HG03565 (cell line): ENCODE measurements at regions not wholly inside any gene's neighbourhood (a gene's known extent, or its start where the extent isn't known, plus 50 kb on each side); places are given as distances from the start of the nearest gene placed in this dataset.
"Not testable (repeated sequence)": the region's sequence is repeated elsewhere in the genome, so short reads cannot be mapped to it uniquely, and the experiment has no call there.

Experiments
- ATAC-seq: cut with Tn5 transposase; IDR thresholded peaks from one replicate; pipeline ENCODE4 v1.9.1; 2021; ENCODE audit warnings: mild to moderate bottlenecking, moderate library complexity; ENCODE audit not compliant: unreplicated experiment

DNA sequence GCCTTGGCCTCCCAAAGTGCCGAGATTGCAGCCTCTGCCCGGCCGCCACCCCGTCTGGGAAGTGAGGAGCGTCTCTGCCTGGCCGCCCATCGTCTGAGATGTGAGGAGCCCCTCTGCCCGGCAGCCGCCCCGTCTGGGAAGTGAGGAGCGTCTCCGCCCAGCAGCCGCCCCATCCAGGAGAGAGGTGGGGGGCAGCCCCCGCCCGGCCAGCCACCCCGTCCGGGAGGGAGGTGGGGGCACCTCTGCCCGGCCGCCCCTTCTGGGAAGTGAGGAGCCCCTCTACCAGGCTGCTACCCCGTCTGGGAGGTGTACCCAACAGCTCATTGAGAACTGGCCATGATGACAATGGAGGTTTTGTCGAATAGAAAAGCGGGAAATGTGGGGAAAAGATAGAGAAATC lies 1530.9 kb downstream of the REEP3 start:
- not testable (repeated sequence) for ATAC-seq

DNA sequence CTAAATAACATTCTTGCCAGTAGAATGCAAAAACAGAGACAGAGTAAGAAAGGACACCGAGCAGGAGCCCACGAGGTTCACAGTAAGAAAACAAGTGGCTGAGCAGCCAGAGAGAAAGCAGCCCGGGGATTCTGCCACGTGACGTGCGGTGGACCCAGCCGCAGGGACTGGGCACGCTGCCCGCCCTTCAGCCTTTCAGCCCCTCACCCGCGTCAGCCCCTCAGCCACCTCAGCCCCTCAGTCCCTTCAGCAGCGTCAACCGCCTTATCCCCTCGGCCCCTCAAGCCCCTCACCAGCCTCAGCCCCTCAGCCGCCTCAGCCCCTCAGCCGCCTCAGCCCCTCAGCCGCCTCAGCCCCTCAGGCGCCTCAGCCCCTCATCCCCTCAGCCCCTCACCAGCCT lies 1532.2 kb downstream of the REEP3 start:
- ATAC-seq: not testable (repeated sequence)

DNA sequence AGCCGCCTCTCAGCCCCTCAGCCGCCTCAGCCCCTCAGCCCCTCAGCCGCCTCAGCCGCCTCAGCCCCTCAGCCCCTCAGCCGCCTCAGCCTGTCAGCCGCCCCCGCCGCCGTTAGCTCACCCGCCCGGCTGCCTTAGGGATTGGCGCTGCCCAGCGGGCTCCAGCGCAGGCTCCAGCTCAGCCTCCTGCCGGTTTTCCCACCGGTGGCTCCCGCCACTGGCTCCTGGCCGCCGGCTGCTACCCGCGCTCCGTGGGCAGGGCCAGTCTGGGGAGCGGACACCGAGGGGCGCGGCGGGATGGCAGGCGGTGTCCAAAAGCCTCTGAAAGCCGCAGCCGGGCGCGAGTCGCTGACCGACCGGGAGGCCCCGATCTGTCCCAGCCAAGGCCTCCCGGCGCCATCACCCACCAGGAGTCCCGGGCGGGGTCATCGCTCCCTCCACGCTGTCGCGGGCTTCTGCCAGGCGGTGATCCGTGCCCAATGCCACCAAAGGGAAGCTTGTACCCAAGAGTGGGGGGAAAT lies 1532.7 kb downstream of the REEP3 start:
- ATAC-seq: not testable (repeated sequence)

DNA sequence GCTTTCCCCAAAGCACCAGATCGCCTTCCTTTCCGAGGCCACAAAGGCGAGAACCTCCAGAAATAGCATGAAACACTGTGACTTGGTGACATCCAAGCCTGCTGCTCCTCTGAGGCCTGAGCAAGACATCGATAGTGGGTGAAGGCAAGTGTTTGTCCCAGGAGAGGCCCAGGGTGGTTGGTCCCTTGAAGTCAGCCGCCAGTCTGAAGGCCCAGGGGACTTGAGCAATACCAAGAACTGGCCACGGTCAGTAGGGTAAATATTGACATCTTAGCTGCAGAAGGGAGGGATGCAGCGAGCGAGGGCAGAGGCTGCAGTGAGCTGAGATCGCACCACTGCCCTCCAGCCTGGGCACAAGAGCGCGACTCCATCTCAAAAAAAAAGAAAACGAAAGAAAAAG lies 1533.5 kb downstream of the REEP3 start:
- ATAC-seq: not testable (repeated sequence)

DNA sequence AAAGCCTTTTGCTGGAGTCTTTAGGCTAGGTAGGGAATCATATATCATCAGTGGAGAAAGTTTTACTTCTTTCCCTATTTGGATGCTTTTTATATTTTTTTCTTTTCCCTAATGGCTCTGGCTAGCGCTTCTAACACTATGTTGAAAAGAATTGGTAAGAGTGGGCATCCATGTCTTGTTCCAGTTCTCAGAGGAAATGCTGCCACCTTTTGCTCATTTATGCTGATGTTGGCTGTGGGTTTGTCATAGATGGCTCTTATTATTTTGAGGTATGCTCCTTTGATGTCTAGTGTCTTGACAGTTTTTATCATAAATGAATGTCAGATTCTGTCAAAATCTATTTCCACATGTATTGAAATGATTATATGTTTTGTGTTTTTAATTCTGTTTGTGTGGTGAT lies 1544.1 kb downstream of the REEP3 start:
- ATAC-seq: no peak

DNA sequence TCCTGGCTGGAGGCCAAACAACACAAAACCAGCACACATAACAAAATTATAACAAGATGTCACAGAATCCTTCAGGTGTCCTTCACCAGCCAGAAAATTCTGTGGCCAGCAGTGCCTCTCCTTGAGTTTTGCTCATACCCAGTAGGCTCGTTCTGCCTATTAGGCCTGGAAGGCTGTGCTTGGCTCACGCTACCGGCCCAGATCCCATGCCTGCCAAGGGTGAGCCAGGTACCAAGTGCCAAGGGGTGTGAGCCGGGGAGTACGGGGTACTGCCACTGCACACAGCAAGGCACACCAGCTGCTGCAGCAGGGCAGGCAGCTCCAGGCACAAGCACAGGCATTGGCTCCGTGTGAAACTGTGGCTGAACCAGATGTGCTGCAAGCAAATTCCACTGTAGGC lies 1562.0 kb downstream of the REEP3 start:
- ATAC-seq: no peak

DNA sequence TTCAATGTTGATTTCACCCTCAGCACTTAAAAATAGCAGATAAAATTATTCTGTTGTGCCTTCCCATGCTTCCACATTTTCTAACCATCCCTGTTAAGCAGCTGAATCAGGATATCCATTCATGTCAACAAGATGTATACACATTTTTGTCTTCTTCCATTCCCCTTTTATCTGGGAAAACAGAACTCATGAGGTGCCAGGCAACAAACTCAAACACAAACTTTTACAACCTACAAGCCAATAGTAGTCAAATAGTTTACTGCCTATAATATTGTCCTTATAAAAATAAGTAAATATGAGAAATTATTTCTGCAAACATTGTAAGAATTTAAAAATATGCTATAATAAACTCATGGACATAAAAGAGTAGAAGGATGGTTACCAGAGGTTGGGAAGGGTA lies 1569.8 kb downstream of the REEP3 start:
- ATAC-seq: no peak

DNA sequence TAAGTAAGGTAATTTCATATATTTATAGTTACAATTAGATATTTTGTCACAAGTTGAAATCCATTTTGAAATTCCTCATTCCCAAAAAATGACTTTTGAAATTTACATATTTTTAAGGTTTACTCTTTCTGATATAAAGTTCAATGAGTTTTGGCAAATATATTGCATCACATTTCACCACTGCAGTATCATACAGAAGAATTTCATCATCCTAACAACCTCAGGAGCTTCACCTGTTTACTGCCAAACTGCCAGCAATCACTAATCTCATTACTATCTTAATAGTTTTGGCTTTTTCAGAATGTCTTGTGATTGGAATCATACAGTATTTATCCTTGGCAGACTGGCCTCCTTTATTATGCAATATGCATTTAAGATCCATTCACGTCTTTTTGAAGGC lies 1578.9 kb downstream of the REEP3 start:
- ATAC-seq: no peak

DNA sequence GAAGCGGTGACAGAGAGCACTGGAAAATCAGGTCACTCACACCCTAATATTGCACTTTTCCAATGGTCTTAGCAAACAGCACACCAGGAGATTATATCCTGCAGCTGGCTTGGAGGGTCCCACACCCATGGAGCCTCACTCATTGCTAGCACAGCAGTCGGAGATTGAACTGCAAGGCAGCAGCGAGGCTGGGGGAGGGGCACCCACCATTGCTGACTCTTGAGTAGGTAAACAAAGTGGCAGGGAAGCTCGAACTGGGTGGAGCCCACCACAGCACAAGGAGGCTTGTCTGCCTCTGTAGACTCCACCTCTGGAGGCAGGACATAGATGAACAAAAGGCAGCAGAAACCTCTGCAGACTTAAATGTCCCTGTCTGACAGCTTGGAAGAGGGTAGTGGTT lies 1579.7 kb downstream of the REEP3 start:
- ATAC-seq: not testable (repeated sequence)

DNA sequence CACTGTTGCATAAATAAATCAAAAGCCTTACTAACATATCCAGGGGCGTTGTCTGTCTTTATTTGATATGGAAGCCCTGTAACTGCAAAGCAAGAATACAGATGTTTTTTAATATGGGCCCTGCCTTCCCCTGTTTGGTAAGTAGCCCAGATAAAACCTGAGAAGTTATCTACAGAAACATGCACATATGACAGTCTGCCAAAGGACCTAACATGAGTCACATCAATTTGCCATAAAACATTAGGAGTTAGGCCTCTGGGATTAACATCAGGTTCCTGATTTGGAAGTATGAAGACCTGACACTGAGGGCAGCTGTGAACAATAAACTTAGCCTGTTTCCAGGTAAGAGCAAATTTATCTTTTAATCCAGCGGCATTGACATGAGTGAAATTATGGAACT lies 1588.8 kb downstream of the REEP3 start:
- ATAC-seq: no peak

DNA sequence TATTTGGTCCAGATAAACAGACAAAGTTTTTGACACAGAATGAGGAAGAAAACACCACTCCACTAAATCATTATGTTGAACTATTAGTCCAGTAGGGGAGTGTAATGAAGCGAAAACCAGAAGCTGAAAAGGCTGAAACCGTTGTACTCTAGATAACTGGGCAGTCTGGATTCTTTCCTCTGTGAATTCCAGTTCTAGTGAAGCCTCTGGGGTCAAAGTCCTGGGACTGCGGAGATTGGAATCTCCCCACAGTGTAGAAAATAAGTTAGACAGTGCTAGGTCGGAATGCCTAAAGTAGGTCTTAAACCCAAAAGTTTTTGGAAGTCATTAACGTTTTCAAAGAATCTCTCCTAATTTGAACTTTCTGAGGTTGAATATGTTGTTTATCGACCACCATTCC lies 1589.9 kb downstream of the REEP3 start:
- ATAC-seq: not testable (repeated sequence)

DNA sequence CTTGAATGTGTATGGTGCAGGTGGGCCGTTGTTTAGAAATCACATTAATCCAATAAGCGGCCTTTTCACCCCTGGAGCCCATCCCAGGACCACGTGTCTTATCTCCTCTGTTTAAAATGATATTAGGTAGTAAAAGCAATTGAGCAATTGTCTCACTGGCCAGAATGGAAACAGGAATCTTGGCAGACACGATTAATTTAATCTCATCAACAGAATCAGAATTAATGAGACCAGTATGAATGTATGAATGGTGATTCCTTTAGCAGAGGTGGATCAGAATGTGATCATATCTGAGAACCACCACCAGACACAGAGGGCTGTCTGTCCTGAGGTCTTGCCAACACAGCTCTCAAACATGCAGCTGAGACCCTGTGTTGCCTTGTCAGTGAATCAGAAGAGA lies 1591.4 kb downstream of the REEP3 start:
- no peak for ATAC-seq

DNA sequence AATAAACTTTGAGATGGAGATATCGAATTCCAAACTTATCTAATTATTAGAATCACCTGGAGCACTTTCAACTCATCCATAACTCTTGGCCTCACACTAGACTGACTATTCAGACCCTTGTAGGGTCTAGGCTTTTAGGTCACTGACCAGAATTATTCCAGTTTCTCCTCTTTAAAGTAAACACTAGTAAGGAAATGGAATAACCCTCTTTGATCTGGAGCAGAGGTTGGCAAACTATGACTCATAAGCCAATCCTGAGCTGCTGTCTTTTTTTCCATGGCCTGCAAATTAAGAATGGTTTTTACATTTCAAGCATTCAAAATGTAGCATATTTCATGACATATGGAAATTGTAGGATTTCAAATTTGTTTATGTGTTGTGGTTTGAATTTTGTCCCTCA lies 1601.9 kb downstream of the REEP3 start:
- no peak for ATAC-seq

DNA sequence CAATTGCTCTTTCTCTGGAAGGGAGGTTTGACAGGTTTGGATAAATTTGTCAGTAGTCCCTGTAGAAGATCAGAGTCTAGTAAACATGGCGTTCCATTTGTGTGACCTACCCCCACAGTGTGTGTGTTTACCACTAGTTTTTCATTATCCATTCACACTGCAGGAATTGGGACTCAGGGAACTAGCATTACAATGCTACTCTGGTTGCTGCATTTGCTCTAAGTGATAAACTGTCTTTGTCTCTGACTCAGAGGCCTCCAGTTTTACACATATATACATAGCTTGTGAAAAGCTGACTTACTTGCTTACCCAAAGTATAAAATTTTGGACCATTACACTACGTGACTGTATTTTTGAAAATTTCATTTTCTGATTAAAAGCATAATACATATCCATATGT lies 1604.0 kb downstream of the REEP3 start:
- no peak for ATAC-seq

DNA sequence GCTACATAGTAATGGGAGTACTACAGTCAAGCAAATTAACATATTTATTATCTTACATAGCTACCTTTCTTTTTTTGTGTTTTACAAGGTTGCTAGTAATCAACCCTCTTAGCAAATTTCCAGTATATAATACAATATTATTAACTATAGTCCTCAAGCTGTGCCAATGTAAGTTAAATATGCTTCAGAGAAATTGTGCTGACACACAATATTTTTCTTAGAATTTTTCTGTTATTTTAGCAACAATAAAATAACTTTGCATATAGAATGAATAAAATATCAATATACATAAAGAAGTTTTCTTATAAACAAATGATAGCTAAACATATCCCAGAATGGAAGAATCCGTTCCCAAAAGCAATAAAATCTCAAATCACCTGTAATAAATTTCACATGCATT lies 1605.1 kb downstream of the REEP3 start:
- no peak for ATAC-seq

DNA sequence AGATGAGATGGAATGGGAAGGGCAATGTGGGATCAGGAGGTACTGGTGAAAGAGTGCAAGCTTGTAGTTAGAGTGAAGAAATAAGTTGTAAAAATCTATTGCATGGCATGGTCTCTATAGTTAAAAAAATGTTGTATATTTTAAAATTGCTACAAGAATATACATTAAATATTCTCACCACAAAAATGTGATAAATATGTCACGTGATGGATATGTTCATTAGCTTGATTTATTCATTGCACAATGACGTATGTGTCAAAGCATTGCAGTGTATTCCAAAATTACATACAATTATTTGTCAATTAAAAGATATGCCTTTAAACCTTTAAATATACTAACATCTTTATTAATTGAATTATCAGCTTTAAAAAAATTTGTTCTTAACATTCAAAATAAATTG lies 1607.1 kb downstream of the REEP3 start:
- no peak for ATAC-seq

DNA sequence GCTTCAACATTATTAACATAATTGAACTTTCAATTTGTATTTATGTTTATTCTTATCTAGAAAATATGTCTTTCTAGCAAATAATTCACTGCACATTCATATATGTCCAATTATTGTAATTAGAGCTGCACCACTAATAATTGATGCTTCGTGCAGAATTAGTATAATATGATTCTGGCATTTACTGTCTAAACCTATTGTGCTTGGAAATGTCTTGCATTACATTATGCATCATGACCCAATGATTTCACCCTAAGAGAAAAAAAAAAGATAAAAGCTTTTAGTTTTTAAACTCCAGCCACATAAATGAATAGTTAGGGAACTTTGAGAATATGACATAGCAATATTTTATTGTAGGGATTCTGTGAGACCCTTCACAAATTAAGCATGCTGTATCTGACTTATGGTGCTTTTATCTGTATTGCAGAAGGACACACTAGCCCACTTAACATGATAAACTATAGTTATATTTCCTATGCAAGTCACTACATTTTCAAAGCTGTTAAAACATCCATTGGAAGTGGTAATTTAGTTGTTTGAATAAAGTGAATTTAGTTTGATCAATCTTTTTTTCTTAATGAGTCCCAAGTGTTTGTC lies 1609.1 kb downstream of the REEP3 start:
- ATAC-seq: no peak

DNA sequence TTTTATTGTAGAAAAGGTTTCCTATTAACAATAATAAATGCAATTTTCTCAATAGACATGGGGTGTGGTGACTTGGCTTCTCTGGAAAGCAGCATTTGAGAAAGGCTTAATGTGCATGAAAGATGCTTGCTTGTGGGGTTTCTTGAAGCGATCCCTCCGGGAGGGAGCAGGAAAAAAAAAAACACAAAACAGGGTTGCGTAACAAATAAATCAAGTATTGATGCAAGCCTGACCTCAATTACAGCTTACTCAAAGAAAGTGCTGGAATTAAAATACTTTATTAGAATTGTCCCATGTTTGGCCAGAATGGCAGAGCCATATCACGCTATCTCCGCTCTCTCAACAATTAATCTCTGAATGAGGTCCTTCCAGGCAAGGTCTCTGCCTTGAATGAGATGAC lies 1612.5 kb downstream of the REEP3 start:
- ATAC-seq: no peak

DNA sequence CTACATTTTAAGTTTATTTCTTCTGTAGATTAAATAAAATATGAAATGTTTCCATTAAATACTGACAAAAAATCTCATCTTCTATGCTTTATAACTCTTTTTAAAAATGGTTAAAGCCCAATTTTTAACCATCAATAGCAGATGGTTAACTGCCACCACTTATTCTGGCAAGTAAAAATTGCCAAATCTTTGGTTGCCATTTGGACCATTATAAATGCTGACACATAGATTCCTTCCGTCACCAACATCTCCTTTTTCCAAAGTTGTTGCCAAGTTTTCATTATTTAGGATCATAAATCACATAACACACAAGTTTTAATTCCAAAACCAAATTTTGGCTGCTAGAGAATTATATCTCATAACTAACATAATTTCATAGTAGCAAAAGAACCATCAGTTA lies 1614.3 kb downstream of the REEP3 start:
- no peak for ATAC-seq

DNA sequence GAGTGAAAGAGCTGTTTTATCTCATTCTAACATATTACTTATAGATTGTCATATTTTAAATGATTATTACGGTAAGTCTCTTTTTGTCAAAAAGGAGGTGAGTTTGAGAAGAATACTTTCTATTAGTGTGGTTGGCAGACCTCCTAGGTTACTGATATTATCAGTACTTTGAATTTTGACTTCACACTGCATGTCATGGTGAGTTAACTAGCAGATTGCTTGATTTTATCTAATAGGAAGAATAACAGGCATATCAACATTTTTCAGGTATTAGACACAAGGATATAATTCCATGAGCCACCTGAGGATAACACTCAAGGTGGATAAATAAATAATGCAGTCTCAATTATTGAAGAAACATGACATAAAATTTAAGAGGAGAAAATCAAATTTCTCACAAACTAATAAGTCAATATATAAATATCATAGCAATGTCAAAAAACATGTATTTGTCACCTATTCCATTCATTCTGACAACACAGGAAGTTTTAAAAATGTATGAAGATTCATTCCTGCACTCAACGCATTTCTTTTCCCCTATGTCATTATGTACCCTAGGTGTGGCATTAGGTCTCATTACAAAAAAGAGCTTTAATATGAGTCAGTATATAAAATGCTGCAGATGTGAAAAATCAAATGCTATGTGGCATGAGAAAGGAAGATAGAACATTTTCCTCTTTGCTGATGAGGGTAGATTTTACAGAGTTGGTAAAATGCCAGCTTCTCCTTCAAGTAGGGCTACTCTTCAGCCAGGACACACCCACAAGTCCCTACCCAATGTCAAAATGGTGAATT lies 1621.6 kb downstream of the REEP3 start:
- no peak for ATAC-seq

DNA sequence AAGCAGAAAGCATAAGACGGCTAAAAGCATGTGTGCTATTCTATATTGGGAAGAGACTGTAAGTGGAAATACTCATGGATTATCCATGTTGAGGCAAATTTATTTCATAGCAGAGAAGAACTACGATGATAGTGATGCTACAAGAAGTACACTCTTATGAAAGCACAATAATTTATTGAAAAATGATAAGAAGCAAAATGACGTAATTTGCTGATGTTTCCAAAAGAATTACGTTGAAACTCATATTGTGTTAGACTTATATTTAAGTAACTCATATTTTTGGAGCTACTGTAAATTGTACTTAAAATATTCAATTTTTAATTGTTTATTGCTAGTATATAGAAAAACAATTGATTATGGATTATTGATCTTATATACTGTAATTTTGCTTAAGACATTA lies 1622.5 kb downstream of the REEP3 start:
- ATAC-seq: no peak

DNA sequence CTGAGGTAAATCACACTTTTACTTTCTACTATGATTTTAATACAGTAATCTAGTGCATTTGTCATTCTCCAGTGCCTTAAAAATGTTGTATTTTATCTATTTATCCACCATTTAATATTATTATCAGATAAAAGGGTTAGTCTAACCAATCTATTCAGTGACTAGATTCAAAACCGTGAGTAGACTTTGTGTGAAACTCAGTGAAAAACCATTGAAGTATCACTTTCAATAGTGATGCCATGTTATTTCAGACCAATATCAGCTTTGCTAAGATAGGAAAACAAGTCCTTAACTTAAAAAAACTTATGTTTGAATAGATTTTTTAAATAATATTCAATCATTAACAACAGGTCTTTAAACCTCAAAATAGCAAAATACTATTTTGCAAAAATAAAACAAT lies 1628.7 kb downstream of the REEP3 start:
- no peak for ATAC-seq

DNA sequence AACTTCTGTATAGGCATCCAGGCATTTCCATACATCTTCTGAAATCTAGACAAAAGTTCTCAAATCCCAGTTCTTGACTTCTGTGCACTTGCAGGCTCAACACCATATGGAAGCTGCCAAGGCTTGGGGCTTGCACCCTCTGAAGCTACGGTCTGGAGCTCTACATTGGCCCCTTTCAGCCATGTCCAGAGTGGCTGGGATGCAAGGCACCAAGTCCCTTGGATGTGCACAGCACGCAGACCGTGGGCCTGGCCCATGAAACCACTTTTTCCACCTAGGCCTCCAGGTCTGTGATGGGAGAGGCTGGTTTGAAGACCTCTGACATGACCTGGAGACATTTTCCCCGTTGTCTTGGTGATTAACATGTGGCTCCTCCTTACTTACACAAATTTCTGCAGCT lies 1645.1 kb downstream of the REEP3 start:
- no peak for ATAC-seq
